ENCODE measurements at regions not wholly inside any gene's neighbourhood (a gene's known extent, or its start where the extent isn't known, plus 50 kb on each side); places are given as distances from the start of the nearest gene placed in this dataset.

- TF ChIP-seq CTCF (IDR thresholded peaks at IDR 0.05; ENCODE audit: low read depth, low read length): no peak
- no peak for DNase-seq (ENCODE audit: extremely low read depth, low read depth)
Observed at GRCh38 chr2:239598011-239598731, 197.4 kb upstream of the HDAC4 start.

GRCh38 chr2:239597216-239597615 is 196.4 kb upstream of the HDAC4 start:
- no peak for DNase-seq (ENCODE audit: extremely low read depth, low read depth)
- no peak for TF ChIP-seq CTCF (IDR thresholded peaks at IDR 0.05; ENCODE audit: low read depth, low read length)

- no peak for TF ChIP-seq CTCF (IDR thresholded peaks at IDR 0.05; ENCODE audit: low read depth, low read length)
- DNase-seq (ENCODE audit: extremely low read depth, low read depth): no peak
Observed at GRCh38 chr2:239596792-239597191, 196.0 kb upstream of the HDAC4 start.

- no peak for DNase-seq (ENCODE audit: extremely low read depth, low read depth)
- TF ChIP-seq CTCF (IDR thresholded peaks at IDR 0.05; ENCODE audit: low read depth, low read length): no peak
Observed at GRCh38 chr2:239596253-239596652, 195.4 kb upstream of the HDAC4 start.

- TF ChIP-seq CTCF (IDR thresholded peaks at IDR 0.05; ENCODE audit: low read depth, low read length): no peak
- DNase-seq (ENCODE audit: extremely low read depth, low read depth): no peak
Observed at GRCh38 chr2:239595726-239596125, 194.9 kb upstream of the HDAC4 start.

- TF ChIP-seq CTCF (IDR thresholded peaks at IDR 0.05; ENCODE audit: low read depth, low read length): no peak
- no peak for DNase-seq (ENCODE audit: extremely low read depth, low read depth)
Observed at GRCh38 chr2:239594772-239595608, 194.2 kb upstream of the HDAC4 start.
